ENCODE measurements at regions not wholly inside any gene's neighbourhood (a gene's known extent, or its start where the extent isn't known, plus 50 kb on each side); places are given as distances from the start of the nearest gene placed in this dataset.
"Not testable (repeated sequence)": the region's sequence is repeated elsewhere in the genome, so short reads cannot be mapped to it uniquely, and the experiment has no call there.

- H3K27me3 Mint-ChIP-seq (ENCODE audit: insufficient read depth) = peaks cover 14% of the 10 kb centered on the region
- peaks cover 14% of the 10 kb centered on the region for H3K4me1 Mint-ChIP-seq (ENCODE audit: low read depth)
- H3K36me3 Mint-ChIP-seq (ENCODE audit: low read depth) = no peaks in the 10 kb centered on the region
- no peak for DNase-seq (ENCODE audit: low spot score)
- H3K27ac Mint-ChIP-seq = no peak overlapping the region
- intact Hi-C loops (cut with micrococcal nuclease) = no loop called here
- H3K9me3 Mint-ChIP-seq = no peaks in the 10 kb centered on the region
- no peak overlapping the region for H3K4me3 Mint-ChIP-seq
Observed at GRCh38 chr16:26497896-26498295, 568.8 kb upstream of the C16orf82 start.

GRCh38 chr16:26500326-26500725 lies 566.4 kb upstream of the C16orf82 start:
- Mint-ChIP-seq H3K4me3 (no peak overlapping the region), H3K27me3 (ENCODE audit: insufficient read depth) (peaks cover 8% of the 10 kb centered on the region), H3K36me3 (ENCODE audit: low read depth) (no peaks in the 10 kb centered on the region), H3K9me3 (no peaks in the 10 kb centered on the region), H3K27ac (no peak overlapping the region), H3K4me1 (ENCODE audit: low read depth) (peaks cover 14% of the 10 kb centered on the region)
- DNase-seq (ENCODE audit: low spot score) = no peak
- intact Hi-C loops (cut with micrococcal nuclease) = no loop called here

GRCh38 chr16:26505496-26505895 lies 561.2 kb upstream of the C16orf82 start:
- no peak overlapping the region for H3K4me3 Mint-ChIP-seq
- H3K27ac Mint-ChIP-seq = no peak overlapping the region
- peaks cover 20% of the 10 kb centered on the region for H3K27me3 Mint-ChIP-seq (ENCODE audit: insufficient read depth)
- no peaks in the 10 kb centered on the region for H3K4me1 Mint-ChIP-seq (ENCODE audit: low read depth)
- H3K36me3 Mint-ChIP-seq (ENCODE audit: low read depth) = no peaks in the 10 kb centered on the region
- H3K9me3 Mint-ChIP-seq = no peaks in the 10 kb centered on the region
- DNase-seq (ENCODE audit: low spot score) = no peak
- intact Hi-C loops (cut with micrococcal nuclease) = no loop called here

DNA sequence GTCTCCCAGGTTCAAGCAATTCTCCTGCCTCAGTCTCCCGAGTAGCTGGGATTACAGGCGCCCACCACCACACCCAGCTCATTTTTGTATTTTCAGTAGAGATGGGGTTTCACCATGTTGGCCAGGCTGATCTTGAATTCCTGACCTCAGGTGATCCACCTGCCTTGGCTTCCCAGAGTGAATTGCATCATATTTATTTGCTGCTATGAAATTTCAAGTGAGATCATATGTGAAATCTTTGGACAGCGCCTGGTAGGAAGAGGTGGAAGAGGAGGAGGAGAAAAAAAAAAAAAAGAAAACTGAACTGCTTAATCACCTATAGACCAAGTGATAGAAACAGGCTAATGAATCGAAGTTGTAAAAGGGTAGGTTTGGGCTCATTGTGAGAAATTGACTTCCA lies 557.8 kb upstream of the C16orf82 start:
- H3K27ac Mint-ChIP-seq; H3K36me3 Mint-ChIP-seq (ENCODE audit: low read depth); H3K4me3 Mint-ChIP-seq; H3K4me1 Mint-ChIP-seq (ENCODE audit: low read depth); H3K9me3 Mint-ChIP-seq; DNase-seq (ENCODE audit: low spot score); intact Hi-C loops (cut with micrococcal nuclease): not testable (repeated sequence)
- peaks cover 22% of the 10 kb centered on the region for H3K27me3 Mint-ChIP-seq (ENCODE audit: insufficient read depth)

DNA sequence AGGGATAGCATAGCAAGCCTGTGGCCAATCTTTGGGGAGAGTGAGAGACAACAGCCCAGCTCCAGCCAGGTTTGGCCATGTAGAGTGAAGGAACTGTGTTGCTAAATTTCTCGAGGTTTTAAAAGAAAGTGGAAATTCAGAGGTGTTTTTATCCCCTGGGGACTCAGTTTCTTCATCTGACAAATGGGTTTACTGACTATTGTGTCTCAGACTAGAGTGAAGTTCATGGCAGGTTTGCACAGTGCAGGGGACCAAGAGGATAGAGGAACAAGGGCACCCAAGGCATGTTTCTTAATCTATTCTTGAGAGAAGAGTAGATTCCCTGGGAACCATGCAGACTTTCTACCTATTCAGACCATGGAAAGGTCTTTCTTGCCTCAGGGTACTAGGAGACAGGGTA lies 555.8 kb upstream of the C16orf82 start:
- H3K36me3 Mint-ChIP-seq (ENCODE audit: low read depth) = no peaks in the 10 kb centered on the region
- intact Hi-C loops (cut with micrococcal nuclease) = no loop called here
- no peaks in the 10 kb centered on the region for H3K9me3 Mint-ChIP-seq
- H3K27me3 Mint-ChIP-seq (ENCODE audit: insufficient read depth) = peaks cover 23% of the 10 kb centered on the region
- no peak overlapping the region for H3K4me3 Mint-ChIP-seq
- H3K4me1 Mint-ChIP-seq (ENCODE audit: low read depth) = no peaks in the 10 kb centered on the region
- no peak for DNase-seq (ENCODE audit: low spot score)
- no peak overlapping the region for H3K27ac Mint-ChIP-seq

DNA sequence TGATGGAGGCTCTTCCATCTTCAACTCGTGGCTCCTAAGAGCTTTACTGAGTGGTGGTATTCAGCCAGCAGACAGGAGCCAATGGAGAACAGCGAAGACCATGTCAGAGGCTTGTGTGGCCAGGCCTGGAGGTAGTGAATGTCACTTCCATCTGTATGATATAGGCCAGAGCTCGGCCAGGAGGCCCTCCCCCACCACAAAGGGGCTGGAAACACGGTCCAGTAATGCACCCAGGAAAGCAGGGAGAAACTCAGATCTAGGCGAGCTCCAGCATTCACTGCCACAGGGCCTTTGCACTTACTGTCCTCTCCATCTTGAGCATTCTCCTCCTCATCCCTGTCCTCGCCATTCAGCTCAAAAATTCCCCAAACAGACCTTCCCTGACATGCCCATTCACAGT lies 555.3 kb upstream of the C16orf82 start:
- no peaks in the 10 kb centered on the region for H3K4me1 Mint-ChIP-seq (ENCODE audit: low read depth)

GRCh38 chr16:26521626-26522025 lies 545.1 kb upstream of the C16orf82 start:
- Mint-ChIP-seq H3K27ac (no peak overlapping the region), H3K9me3 (no peaks in the 10 kb centered on the region), H3K36me3 (ENCODE audit: low read depth) (no peaks in the 10 kb centered on the region), H3K27me3 (ENCODE audit: insufficient read depth) (peaks cover 18% of the 10 kb centered on the region), H3K4me3 (no peak overlapping the region), H3K4me1 (ENCODE audit: low read depth) (no peaks in the 10 kb centered on the region)
- DNase-seq (ENCODE audit: low spot score) = no peak
- intact Hi-C loops (cut with micrococcal nuclease) = no loop called here

More for the DNA sequence above, 555.3 kb upstream of the C16orf82 start:
- no peak for DNase-seq (ENCODE audit: low spot score)
- H3K4me3 Mint-ChIP-seq = no peak overlapping the region
- no peak overlapping the region for H3K27ac Mint-ChIP-seq
- peaks cover 23% of the 10 kb centered on the region for H3K27me3 Mint-ChIP-seq (ENCODE audit: insufficient read depth)
- no peaks in the 10 kb centered on the region for H3K36me3 Mint-ChIP-seq (ENCODE audit: low read depth)
- no peaks in the 10 kb centered on the region for H3K9me3 Mint-ChIP-seq
- intact Hi-C loops (cut with micrococcal nuclease) = no loop called here

GRCh38 chr16:26524281-26524680 lies 542.4 kb upstream of the C16orf82 start:
- Mint-ChIP-seq H3K4me1 (ENCODE audit: low read depth) (no peaks in the 10 kb centered on the region), H3K27ac (no peak overlapping the region), H3K4me3 (no peak overlapping the region), H3K9me3 (no peaks in the 10 kb centered on the region), H3K27me3 (ENCODE audit: insufficient read depth) (peaks cover 20% of the 10 kb centered on the region), H3K36me3 (ENCODE audit: low read depth) (no peaks in the 10 kb centered on the region)
- intact Hi-C loops (cut with micrococcal nuclease) = no loop called here
- no peak for DNase-seq (ENCODE audit: low spot score)

GRCh38 chr16:26524846-26525245 lies 541.9 kb upstream of the C16orf82 start:
- Mint-ChIP-seq H3K27ac (no peak overlapping the region), H3K27me3 (ENCODE audit: insufficient read depth) (peaks cover 20% of the 10 kb centered on the region), H3K4me3 (no peak overlapping the region), H3K9me3 (no peaks in the 10 kb centered on the region), H3K4me1 (ENCODE audit: low read depth) (no peaks in the 10 kb centered on the region), H3K36me3 (ENCODE audit: low read depth) (no peaks in the 10 kb centered on the region)
- intact Hi-C loops (cut with micrococcal nuclease) = no loop called here
- no peak for DNase-seq (ENCODE audit: low spot score)

GRCh38 chr16:26525856-26526255 lies 540.9 kb upstream of the C16orf82 start:
- DNase-seq (ENCODE audit: low spot score) = no peak
- H3K4me3 Mint-ChIP-seq = no peak overlapping the region
- peaks cover 20% of the 10 kb centered on the region for H3K27me3 Mint-ChIP-seq (ENCODE audit: insufficient read depth)
- no peaks in the 10 kb centered on the region for H3K36me3 Mint-ChIP-seq (ENCODE audit: low read depth)
- H3K27ac Mint-ChIP-seq = no peak overlapping the region
- H3K4me1 Mint-ChIP-seq (ENCODE audit: low read depth) = no peaks in the 10 kb centered on the region
- no peaks in the 10 kb centered on the region for H3K9me3 Mint-ChIP-seq
- intact Hi-C loops (cut with micrococcal nuclease) = no loop called here

DNA sequence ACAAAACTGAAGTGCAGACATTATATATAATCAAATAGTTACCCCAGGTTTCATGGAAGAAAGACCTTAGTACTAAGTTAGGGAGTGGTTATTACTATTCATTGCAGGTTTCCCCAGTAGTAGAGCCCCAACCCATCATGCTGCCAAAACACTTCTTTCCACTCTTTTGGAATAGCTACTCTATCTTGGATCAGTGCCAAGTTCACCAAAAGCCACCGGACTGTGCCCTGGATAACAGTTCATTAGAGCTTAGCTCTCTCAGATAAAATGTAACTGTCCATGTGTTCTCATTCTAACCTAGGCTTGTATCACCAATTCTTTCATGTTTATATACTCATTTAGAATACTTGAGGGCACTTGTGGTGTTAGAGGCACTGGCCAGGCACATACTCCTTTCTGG lies 540.1 kb upstream of the C16orf82 start:
- no peaks in the 10 kb centered on the region for H3K4me1 Mint-ChIP-seq (ENCODE audit: low read depth)

DNA sequence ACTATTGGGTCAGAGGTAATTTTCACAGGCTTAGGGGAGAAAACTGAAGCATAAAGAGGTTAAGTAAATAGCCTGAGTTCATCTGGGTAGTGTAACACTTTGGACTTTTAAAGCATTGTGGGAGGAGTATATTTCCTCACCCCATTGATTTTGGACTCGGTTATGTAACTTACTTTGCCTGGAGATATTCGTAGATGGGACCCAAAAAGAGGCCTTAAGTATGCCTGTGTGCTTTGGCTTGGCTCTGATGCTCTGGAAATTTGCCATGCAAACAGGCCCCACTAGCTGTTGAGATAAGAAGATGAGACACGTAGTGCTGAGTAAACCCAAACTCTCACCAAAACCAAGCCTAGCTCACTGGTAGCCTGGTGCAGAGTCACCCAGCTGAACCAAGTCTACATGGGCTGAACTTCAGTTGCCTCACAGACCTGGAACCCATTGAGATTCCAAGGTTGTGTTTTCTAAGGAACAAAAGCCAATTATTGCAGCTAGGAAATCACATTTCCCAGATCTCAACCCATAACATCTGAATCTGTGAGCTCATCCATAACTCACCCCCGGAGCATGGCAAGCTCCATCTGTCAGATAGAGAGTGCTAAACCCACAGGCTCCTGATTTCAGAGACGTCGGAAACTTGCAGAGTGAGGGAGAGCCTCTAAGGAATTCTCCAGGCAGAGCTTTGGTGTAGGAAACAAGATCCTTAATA lies 536.0 kb upstream of the C16orf82 start:
- Mint-ChIP-seq H3K4me1 (ENCODE audit: low read depth) (no peaks in the 10 kb centered on the region), H3K27me3 (ENCODE audit: insufficient read depth) (peaks cover 19% of the 10 kb centered on the region), H3K9me3 (no peaks in the 10 kb centered on the region), H3K27ac (no peak overlapping the region), H3K4me3 (no peak overlapping the region), H3K36me3 (ENCODE audit: low read depth) (no peaks in the 10 kb centered on the region)
- intact Hi-C loops (cut with micrococcal nuclease) = no loop called here
- no peak for DNase-seq (ENCODE audit: low spot score)

More for the DNA sequence above, 540.1 kb upstream of the C16orf82 start:
- no peaks in the 10 kb centered on the region for H3K36me3 Mint-ChIP-seq (ENCODE audit: low read depth)
- H3K9me3 Mint-ChIP-seq = no peaks in the 10 kb centered on the region
- DNase-seq (ENCODE audit: low spot score) = no peak
- no peak overlapping the region for H3K27ac Mint-ChIP-seq
- peaks cover 23% of the 10 kb centered on the region for H3K27me3 Mint-ChIP-seq (ENCODE audit: insufficient read depth)
- intact Hi-C loops (cut with micrococcal nuclease) = no loop called here
- no peak overlapping the region for H3K4me3 Mint-ChIP-seq

DNA sequence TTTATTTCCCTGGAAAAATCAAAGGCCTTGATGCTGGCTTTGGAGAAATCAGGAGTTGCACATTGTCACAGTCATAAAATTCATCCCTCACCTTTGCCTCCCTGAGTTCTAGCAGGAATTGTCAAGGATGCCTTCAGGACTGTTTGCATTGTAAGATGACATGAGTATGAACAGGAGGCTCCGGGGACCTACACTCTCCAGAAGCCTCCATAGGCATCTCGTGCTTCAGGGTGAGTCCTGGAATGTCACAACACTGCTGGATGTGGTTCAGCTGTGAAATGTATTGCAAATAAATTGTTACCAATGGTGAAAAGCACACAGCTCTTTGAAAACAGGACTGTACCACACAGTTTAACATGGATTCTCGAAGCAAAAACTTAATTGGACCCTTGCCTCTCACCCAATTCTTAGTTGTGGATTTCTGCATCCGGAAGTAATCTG lies 535.4 kb upstream of the C16orf82 start:
- intact Hi-C loops (cut with micrococcal nuclease) = no loop called here
- no peaks in the 10 kb centered on the region for H3K4me1 Mint-ChIP-seq (ENCODE audit: low read depth)
- no peaks in the 10 kb centered on the region for H3K9me3 Mint-ChIP-seq

GRCh38 chr16:26532456-26532855 lies 534.3 kb upstream of the C16orf82 start:
- Mint-ChIP-seq H3K9me3 (no peaks in the 10 kb centered on the region), H3K4me1 (ENCODE audit: low read depth) (no peaks in the 10 kb centered on the region), H3K4me3 (no peak overlapping the region), H3K27me3 (ENCODE audit: insufficient read depth) (peaks cover 12% of the 10 kb centered on the region), H3K27ac (no peak overlapping the region), H3K36me3 (ENCODE audit: low read depth) (no peaks in the 10 kb centered on the region)
- intact Hi-C loops (cut with micrococcal nuclease) = no loop called here
- no peak for DNase-seq (ENCODE audit: low spot score)

More for the DNA sequence above, 535.4 kb upstream of the C16orf82 start:
- Mint-ChIP-seq H3K36me3 (ENCODE audit: low read depth) (no peaks in the 10 kb centered on the region), H3K27me3 (ENCODE audit: insufficient read depth) (peaks cover 15% of the 10 kb centered on the region), H3K4me3 (no peak overlapping the region), H3K27ac (no peak overlapping the region)
- DNase-seq (ENCODE audit: low spot score) = no peak
